ENCODE measurements at regions not wholly inside any gene's neighbourhood (a gene's known extent, or its start where the extent isn't known, plus 50 kb on each side); places are given as distances from the start of the nearest gene placed in this dataset.
"Not testable (repeated sequence)": the region's sequence is repeated elsewhere in the genome, so short reads cannot be mapped to it uniquely, and the experiment has no call there.

DNA sequence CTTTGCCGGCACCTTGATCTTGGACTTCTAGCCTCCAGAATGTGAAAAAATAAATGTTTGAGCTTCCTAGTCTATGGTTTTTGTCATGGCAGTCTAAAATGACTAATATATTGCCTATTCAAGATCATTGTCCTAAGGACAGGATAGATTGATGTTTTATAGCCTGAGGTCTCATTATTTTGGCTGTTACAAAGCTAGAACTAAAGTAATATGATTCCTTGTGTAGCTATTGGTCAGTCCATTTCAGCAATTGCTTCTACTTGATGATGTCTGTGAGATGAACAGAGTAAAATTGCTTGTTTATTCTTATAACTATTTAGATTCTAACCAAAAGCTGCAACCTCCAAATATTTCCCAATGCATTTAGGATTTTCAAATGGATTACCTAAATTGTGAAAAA, 145.0 kb downstream of the HRH4 start:
- no peak for DNase-seq (ENCODE audit: low read depth)
- in situ Hi-C loops (cut with HindIII; ENCODE audit: low pct_unique_long_range_greater_than_20kb, low sequenced_read_pairs), result no loop called here

DNA sequence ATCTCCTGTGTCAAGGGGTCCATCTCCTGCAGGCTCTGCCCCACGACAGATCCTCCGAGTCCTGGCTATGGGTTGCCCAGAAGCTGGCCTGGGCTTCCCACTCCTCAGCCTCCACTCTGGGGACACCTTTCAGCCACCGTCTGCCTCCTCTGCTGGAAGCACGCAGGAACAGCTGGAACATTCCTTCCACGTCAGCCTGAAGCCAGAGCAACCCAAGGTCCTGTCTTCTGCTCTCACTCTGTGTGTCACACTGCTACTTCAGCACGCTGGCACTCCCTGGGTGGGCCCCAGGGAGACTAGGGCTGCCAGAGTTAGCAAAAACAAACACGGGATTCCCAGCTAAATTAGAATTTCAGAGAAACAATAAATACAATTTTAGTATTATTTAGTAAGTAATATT, 148.8 kb downstream of the HRH4 start:
- DNase-seq (ENCODE audit: low read depth), result no peak
- in situ Hi-C loops (cut with HindIII; ENCODE audit: low pct_unique_long_range_greater_than_20kb, low sequenced_read_pairs), result no loop called here

DNA sequence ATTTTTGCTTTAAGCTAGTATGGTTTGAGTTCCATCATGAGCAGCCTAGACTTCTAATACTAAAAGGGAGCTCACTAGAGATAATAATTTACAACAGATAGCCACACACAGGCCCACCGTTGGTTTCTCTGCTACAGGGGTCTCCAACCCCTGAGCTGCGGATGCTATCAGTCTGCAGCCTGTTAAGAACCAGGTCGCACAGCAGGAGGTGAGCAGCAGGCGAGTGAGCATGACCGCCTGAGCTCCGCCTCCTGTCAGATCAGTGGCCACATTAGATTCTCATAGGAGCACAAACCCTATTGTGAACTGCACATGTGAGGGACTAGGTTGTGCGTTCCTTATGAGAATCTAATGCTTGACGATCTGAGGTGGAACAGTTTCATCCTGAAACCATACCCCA, 150.6 kb downstream of the HRH4 start:
- in situ Hi-C loops (cut with HindIII; ENCODE audit: low pct_unique_long_range_greater_than_20kb, low sequenced_read_pairs), result no loop called here
- DNase-seq (ENCODE audit: low read depth), result no peak

DNA sequence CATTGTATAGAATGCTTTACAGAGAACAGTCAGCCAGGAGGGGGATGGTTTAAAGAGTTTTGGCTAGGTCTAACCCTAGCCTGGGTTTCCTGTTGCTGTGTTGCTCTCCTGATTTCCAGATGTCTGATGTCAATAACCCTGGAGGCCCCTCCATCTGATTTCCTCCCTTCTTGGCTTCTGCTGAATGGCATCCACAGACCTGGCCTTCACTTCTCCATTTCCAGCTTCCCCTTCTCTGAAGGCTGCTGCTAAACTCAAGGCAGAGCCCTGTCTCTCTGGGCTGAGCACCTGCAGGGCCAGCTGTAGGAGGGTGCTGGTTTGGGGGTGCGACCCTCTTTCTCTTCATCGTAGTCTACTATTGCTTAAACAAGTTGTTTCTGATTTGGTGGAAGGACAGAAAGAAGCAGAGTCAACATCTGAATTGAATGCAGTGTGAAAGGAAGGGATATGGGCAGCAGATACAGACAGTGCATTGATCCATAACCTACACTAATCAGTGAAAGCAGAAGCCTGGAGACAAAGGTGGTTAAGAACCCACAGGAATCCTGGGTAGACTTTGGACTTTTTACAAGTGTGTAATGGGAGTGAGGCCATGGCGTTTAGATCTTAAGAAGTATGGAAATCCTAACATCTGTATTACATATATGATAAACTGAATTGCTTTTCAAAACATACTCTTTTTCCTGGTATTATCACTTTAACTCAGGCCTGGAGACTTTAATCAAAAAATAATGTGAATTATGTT, 153.6 kb downstream of the HRH4 start:
- in situ Hi-C loops (cut with HindIII; ENCODE audit: low pct_unique_long_range_greater_than_20kb, low sequenced_read_pairs), result no loop called here
- DNase-seq (ENCODE audit: low read depth), result no peak

DNA sequence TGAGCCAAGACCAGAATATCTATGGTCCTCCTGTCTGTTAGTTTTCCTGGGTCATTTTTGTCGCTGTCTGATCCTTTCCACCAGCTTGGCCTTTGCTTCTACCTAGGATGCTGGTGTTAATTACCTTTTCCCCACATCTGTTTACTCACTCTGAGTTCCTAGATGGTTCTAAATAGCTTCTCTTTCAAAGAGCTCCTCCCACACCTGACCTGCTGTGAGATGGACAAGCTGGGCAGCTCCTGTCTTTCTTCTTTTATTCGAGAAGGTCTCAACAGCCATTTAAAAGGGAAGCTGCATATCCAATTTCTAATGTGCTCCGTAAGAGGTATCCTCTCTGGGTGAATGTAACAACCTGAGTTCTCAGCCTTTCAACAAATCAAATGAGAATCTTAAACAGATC, 156.2 kb downstream of the HRH4 start:
- DNase-seq (ENCODE audit: low read depth), result no peak

DNA sequence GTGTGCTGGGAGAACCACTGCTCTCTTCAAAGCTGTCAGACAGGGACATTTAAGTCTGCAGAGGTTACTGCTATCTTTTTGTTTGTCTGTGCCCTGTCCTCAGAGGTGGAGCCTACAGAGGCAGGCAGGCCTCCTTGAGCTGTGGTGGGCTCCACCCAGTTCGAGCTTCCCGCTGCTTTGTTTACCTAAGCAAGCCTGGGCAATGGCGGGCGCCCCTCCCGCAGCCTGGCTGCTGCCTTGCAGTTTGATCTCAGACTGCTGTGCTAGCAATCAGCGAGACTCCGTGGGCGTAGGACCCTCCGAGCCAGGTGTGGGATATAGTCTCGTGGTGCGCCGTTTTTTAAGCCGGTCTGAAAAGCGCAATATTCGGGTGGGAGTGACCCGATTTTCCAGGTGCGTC, 164.0 kb downstream of the HRH4 start:
- DNase-seq (ENCODE audit: low read depth); in situ Hi-C loops (cut with HindIII; ENCODE audit: low pct_unique_long_range_greater_than_20kb, low sequenced_read_pairs): not testable (repeated sequence)

More for the DNA sequence above, 156.2 kb downstream of the HRH4 start:
- in situ Hi-C loops (cut with HindIII; ENCODE audit: low pct_unique_long_range_greater_than_20kb, low sequenced_read_pairs), result no loop called here

DNA sequence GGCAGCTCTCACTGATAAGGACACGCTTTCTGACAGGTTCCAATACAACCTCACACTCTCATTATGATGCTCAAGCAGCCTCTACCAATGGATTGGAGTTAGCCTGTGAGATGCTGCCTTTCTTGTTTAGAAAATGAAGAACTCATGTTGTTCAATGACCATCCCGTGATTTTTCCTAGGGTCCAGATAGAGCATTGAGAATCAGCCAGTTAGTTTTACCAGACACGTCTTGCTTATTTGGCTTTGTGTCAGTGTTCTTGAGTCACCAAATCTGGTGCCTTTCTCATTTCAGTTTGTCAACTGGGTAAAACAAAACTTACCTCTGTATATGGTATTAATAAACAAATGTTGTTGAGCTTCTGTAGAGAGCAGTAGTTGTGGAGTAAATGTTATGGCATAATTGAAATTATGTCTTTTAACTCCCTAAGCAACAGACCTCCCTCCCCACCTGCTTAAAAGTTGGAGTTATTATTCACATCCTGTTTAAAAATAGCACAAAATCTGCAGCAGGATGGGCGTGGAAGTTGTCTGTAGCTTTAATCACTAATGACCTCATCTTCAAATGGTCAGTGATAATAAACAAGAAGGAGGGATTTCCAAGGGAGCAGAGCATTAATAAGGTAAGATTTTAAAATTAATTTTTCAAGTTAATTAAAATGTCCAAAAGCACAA, 167.3 kb downstream of the HRH4 start:
- DNase-seq (ENCODE audit: low read depth), result no peak
- in situ Hi-C loops (cut with HindIII; ENCODE audit: low pct_unique_long_range_greater_than_20kb, low sequenced_read_pairs), result no loop called here

DNA sequence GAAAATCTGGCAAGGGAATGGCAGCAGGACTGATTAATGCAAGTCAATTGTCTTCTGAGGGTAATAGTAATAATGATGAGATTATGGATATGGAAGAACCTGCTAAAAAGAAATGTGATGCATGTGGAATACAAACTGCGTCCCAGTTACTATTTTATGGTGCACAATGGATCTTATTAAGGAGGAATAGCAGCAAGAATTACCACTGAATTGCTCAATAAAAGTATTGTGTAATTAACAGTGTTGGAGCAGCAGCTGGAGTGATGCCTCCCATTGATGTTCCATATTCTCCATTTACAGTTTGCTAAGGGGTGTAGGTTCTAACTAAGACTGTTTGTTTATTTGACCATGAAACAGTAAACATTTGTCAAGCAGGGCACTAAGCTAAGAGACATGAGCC, 167.9 kb downstream of the HRH4 start:
- DNase-seq (ENCODE audit: low read depth), result no peak
- in situ Hi-C loops (cut with HindIII; ENCODE audit: low pct_unique_long_range_greater_than_20kb, low sequenced_read_pairs), result no loop called here

DNA sequence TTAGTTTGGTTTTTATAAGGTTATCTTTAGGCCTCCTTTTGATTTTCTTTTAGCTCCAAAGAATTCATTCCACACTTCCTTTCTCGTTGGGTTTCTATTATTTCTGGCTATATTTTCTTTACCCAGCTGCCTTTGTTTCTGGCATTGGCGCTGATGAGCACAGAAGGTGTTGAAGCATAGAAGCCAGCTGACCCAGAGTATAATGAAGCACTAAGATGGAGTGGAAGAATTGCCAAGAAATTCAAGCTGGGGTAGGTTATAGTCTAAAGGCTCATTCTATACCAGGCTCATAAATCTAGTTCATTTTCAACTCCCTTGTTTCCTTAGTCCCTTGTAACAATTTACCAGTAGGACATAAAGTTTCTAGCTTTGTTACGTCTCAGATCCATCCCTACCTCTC, 169.5 kb downstream of the HRH4 start:
- in situ Hi-C loops (cut with HindIII; ENCODE audit: low pct_unique_long_range_greater_than_20kb, low sequenced_read_pairs), result no loop called here
- no peak for DNase-seq (ENCODE audit: low read depth)

DNA sequence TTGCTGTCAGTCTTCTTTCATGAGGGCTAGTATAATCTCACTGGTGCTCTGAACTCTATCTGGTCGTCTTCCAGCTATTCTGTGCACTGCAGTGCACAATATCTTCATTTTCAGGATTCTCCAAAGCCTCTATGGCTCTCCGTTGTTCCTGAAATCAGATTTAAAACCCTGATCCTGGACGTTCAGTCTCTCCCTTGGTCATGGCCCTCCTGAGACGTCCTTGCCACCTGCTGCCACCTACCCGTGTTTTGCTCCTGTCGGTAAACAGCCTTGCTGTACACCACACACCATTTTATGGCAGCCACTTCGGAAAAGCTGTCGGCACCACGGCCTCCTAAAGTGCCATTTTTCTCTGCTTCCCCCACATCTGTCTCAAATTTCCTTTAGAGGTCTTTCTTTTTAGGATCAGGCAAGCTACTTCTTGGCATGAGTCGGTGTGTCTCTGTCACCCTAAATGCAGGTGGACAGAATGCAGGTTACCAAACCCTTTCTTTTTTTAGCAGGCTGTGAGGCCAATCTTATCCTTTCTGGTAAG, 170.0 kb downstream of the HRH4 start:
- DNase-seq (ENCODE audit: low read depth), result no peak
- in situ Hi-C loops (cut with HindIII; ENCODE audit: low pct_unique_long_range_greater_than_20kb, low sequenced_read_pairs), result no loop called here

DNA sequence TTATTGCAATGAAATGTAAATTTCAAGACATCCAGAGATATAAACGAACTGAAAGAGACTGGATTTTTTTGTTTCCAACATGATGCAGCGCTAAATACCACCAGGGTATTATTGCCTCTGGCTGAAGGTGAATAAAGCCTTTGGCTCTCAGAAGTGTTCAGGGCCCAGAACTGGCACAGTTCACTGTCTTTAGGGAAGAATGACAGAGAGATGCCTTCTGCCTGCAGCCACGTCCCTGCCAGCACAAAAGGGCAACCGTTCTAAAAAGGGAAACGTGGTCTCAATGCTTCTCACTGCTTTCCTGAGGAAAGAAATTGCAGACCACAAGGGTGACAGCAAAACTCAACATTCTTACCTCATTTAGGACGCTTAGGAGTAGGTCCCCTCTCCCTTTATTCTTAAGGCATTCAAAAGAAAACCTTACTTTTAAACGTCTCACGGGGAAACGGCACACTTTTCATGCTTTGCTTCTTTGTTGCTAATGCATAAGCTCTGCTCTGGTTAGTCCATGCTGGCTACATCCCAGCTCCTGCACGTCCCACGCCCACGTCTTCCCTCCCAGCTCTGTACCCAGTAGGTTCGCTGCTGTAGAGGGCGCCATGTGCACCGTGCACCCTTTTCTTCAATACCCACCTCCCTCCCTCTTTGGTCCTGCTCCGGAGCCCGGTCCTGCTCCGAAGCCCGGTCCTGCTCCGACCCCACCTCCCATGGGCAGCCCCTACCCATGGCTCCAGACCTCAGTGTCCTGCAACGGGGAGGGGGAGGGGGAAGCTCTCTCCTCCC, 171.0 kb downstream of the HRH4 start:
- in situ Hi-C loops (cut with HindIII; ENCODE audit: low pct_unique_long_range_greater_than_20kb, low sequenced_read_pairs), result no loop called here
- DNase-seq (ENCODE audit: low read depth), result no peak

DNA sequence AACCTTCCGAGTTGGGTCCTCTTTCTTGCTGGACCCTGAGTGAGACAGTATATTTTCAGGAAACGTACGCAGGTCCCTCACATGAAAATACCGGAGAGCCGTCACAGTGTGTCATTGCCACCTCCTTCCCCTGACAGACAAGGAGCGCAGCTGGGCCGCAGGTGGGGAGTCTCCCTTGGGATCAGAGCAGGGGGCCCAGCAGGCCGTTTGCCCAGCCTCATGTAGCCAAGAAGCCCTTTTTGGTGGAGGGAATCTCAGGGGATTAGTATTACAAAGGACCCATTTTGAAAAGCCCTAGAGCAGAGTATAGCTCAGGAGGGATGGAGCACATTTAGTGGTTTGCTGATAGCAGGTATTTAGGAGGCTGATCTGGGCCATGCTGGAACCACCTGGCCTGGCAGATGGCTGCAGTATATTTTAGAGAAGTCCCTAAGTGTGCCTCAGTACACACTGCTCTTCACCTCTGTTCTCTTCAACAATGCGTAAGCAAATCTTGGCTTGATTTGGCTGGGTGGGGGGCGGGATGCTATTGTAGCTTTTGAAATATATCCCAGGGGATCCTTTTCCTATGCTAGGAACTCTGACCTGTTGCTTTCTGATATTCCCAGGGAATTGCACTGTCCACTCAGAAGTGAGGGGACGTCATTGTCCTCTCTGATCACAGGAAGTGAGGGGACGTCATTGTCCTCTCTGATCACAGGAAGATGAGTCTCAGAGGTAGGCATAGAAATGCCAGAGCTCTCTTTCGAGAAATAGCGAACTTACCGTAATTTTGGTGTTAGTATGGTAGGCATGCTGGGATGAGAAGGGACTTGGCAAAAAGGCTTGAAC, 171.9 kb downstream of the HRH4 start:
- DNase-seq (ENCODE audit: low read depth), result no peak
- in situ Hi-C loops (cut with HindIII; ENCODE audit: low pct_unique_long_range_greater_than_20kb, low sequenced_read_pairs), result no loop called here

DNA sequence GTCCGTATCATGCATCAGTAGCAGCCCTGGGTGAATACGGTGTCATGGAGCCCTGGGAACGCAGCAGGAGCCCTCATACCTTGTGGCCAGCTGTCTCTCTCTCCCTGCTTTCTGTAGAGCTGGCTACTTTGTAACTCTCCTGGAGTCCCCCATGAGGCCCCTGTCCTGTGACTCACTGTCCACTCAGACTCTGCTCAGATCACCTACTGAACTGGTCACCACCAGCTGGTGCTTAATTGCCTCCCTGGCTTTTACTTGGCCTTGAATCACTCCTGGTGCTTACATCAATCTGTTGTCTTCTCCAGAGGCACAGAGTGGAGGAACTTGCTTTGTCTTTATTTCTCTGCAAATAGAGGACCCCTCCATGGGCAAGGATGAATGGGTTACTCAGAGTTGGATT, 172.7 kb downstream of the HRH4 start:
- DNase-seq (ENCODE audit: low read depth), result no peak
- in situ Hi-C loops (cut with HindIII; ENCODE audit: low pct_unique_long_range_greater_than_20kb, low sequenced_read_pairs), result no loop called here

DNA sequence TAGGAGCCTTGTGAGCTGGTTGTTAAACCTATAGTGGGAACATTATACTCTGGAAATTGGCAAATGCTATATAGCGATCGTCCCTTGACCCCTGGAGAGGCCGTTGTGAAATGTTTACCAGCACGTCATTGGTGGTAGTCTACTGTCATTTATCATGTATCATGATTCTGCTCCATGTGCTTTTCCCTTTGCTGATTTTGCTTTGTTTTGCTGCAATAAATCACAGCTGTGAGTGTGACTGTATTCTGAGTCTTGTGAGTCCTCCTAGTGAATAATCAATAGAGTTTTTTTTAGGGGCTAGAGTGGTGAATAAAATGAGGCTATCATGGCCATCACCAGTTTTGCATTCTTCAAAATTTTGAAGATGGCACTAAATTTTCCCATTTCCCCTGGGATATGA, 189.1 kb downstream of the HRH4 start:
- in situ Hi-C loops (cut with HindIII; ENCODE audit: low pct_unique_long_range_greater_than_20kb, low sequenced_read_pairs), result no loop called here
- no peak for DNase-seq (ENCODE audit: low read depth)

DNA sequence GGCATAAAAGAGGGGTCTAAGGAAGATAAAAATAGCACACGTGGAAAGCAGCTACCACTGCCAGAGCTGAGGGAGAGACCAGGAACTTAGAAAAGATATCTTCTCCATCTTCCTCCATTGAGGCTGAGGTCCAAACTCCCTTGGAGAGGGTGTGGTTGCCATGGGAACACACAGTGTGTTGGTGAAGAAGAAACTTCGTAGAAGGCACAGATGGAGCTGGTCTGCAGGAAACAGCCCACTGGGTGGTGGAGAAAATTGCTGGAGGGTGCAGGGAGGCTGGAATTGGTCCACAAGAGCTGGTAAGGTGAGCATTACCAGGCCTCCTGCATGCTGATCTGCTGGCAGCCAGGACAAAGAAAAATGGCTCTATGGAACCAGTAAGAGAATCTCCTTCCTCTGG, 191.0 kb downstream of the HRH4 start:
- DNase-seq (ENCODE audit: low read depth), result no peak
- in situ Hi-C loops (cut with HindIII; ENCODE audit: low pct_unique_long_range_greater_than_20kb, low sequenced_read_pairs), result no loop called here

DNA sequence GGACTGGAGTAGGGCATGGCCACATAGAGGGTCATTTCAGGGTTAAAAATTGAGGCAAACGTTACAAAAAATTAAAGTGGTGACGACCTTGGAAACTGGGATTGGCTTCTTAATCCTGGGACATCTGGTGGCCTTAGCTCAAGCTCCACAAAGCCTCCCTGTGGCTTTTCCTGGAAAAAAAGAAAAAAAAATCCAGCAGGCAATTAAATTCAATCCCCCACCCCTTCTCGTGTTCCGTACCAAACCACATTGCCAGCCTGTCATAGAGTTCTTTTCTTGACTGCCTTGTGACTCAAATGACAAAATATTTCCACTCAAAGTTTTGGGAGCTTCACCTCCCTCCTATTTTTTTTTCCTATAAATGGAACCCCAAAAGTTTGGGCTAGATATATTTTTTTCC, 195.6 kb downstream of the HRH4 start:
- no peak for DNase-seq (ENCODE audit: low read depth)
- in situ Hi-C loops (cut with HindIII; ENCODE audit: low pct_unique_long_range_greater_than_20kb, low sequenced_read_pairs), result no loop called here

DNA sequence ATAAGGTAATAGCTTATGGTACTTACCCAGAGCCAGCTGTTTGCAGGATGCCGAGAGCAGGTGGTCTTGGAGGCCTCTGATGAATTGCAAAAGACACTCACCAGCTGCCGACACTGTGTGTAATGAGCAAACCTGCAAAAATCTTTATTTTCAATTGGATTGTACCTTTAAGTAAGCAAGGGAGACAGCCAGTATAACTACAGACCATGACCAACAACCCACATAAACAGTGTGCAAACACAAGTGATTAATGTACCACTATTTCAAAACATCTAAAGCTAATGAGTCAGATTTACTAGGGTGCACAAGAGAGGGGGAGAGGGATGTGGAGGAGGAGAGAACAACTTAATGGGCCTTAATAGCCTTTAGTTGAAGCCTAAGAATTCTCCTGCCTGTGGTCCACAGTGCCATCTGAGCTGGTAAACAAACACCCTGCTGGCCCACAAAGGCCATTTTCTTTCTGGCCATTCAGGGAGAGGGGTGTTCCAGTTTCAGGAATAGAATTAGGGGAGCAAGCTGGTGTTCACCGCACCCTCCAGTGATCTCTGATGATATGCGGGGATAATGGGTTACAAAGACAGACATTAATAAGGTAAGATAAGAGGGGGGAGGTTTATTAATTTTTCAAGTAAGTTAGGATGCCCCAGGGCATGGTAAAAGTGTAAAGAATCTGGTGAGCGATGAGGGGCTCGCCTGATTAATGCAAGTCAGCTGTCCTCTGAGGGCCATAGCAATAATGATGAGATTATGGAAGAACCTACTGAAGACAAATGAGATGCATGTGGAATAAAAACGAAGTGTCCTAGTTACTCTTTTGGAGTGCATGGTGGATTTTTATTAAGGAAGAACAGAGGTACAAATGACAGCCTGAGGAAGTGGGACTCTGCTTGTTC, 196.4 kb downstream of the HRH4 start:
- in situ Hi-C loops (cut with HindIII; ENCODE audit: low pct_unique_long_range_greater_than_20kb, low sequenced_read_pairs), result no loop called here
- peak; percentile 0 for DNase-seq (ENCODE audit: low read depth)
